ENCODE measurements at regions not wholly inside any gene's neighbourhood (a gene's known extent, or its start where the extent isn't known, plus 50 kb on each side); places are given as distances from the start of the nearest gene placed in this dataset.

DNA sequence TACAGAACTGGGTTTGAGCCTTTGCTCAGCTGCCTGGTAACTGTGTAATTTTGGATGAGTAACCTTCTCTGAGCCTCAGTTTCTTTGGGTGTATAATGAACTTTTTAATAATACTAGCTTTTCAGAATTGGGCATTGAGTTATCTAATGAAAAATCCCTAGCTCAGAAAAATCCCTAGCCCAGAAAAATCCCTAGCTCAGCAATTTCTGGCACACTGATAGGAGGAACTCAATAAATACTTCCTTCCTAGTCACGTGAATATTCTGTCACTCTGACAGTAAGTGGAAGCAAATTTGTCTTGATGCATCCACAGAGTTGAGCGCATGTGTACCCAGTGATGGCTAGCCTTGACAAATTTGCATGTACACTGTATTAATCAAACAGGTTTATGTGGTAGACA, 817.6 kb downstream of the XPNPEP1 start:
- TF ChIP-seq SP1 (IDR thresholded peaks at IDR 0.05) (no peak), ZNF384 (IDR thresholded peaks at IDR 0.05) (no peak), SUZ12 (IDR thresholded peaks at IDR 0.05) (no peak), TARDBP (IDR thresholded peaks at IDR 0.05) (no peak), ELF4 (IDR thresholded peaks at IDR 0.05) (no peak)

Data from HEK293T (cell line).